ENCODE measurements at regions not wholly inside any gene's neighbourhood (a gene's known extent, or its start where the extent isn't known, plus 50 kb on each side); places are given as distances from the start of the nearest gene placed in this dataset.

DNA sequence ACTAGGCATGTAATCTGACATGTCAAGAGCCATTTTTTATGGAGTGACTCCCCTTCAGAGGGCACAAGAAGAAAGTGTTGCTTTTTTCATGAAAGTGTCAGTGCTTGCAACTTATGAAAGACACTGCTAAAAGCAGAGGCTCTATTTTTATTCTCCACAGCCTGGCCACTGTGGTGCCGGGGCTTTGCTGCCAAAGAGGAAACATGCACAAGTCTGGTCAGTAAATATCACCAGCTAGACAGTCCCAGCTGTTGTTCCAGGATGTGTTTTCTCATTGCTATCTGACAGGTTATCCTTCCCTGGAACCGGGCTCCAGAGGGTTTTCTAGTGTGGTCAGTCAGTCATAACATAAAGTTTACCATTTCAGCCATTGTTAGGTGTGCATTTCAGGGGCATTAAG lies 180.7 kb upstream of the PITRM1 start:
- peak overlapping the region; percentile 19 for H3K27ac Mint-ChIP-seq
- H3K4me3 Mint-ChIP-seq, result no peak overlapping the region
- no peak for TF ChIP-seq EZH2phosphoT487 (IDR thresholded peaks at IDR 0.05)
- no peak for TF ChIP-seq EZH2 (IDR thresholded peaks at IDR 0.05)
- TF ChIP-seq, protein P1, sequence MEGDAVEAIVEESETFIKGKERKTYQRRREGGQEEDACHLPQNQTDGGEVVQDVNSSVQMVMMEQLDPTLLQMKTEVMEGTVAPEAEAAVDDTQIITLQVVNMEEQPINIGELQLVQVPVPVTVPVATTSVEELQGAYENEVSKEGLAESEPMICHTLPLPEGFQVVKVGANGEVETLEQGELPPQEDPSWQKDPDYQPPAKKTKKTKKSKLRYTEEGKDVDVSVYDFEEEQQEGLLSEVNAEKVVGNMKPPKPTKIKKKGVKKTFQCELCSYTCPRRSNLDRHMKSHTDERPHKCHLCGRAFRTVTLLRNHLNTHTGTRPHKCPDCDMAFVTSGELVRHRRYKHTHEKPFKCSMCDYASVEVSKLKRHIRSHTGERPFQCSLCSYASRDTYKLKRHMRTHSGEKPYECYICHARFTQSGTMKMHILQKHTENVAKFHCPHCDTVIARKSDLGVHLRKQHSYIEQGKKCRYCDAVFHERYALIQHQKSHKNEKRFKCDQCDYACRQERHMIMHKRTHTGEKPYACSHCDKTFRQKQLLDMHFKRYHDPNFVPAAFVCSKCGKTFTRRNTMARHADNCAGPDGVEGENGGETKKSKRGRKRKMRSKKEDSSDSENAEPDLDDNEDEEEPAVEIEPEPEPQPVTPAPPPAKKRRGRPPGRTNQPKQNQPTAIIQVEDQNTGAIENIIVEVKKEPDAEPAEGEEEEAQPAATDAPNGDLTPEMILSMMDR (IDR thresholded peaks at IDR 0.05), result no peak
- H3K4me1 Mint-ChIP-seq, result peaks cover 4% of the 10 kb centered on the region
- H3K79me2 ChIP-seq (ENCODE audit: low read depth), result no peaks in the 10 kb centered on the region
- H3K9me3 ChIP-seq (ENCODE audit: low read depth), result no peaks in the 10 kb centered on the region
- no peaks in the 10 kb centered on the region for H3F3A ChIP-seq (ENCODE audit: low read depth)
- H3K27me3 ChIP-seq, result no peaks in the 10 kb centered on the region
- H3K27ac ChIP-seq, result no peak overlapping the region
- H3K9me3 Mint-ChIP-seq, result peaks cover 11% of the 10 kb centered on the region
- no peak overlapping the region for H3K4me2 ChIP-seq
- no peaks in the 10 kb centered on the region for H3K4me1 ChIP-seq
- H2AFZ ChIP-seq (replicated peaks), result no peak overlapping the region
- no peak for DNase-seq (ENCODE audit: low spot score)
- no peak overlapping the region for H3K4me3 ChIP-seq
- no peaks in the 10 kb centered on the region for H3K36me3 ChIP-seq
- H3K27me3 Mint-ChIP-seq (ENCODE audit: insufficient read depth, low read depth), result peaks cover 2% of the 10 kb centered on the region
- no peaks in the 10 kb centered on the region for H4K20me1 ChIP-seq (ENCODE audit: low read depth)
- no peak overlapping the region for H3K9ac ChIP-seq
- no peaks in the 10 kb centered on the region for H3K36me3 Mint-ChIP-seq

DNA sequence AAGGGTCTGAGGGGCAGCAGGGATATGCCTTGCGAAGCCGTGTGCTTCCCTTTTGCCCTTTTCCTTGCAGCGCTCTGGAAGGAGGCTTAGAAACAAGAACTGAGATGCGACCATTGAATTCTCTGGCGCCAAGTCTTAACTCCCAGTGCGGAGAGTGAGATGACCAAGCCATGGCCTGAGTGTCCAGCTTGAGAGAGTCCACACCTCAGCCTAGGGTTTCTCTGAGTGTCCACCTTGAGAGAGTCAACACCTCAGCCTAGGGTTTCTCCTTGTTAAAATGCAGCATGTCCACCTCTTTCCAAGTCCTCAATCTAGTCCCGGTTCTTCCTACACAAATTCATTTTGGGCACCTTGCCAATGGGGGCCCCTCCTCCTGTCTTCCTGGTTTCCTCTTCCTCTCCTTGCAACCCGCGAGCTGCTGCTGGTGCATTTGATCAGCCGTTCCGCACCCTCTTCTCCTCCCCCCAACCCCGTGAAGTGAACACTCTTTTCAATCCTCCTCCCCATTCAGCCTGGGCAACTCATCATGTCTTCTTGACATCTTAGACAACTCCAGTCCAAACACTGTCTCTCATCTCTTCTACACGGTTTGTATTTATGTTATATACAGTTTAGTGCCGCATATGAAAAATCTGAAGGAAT lies 178.2 kb upstream of the PITRM1 start:
- Histone ChIP-seq H3K36me3 (no peaks in the 10 kb centered on the region), H3K27me3 (no peaks in the 10 kb centered on the region), H3K79me2 (ENCODE audit: low read depth) (no peaks in the 10 kb centered on the region), H3K27ac (no peak overlapping the region), H3K4me3 (no peak overlapping the region), H2AFZ (replicated peaks) (no peak overlapping the region), H4K20me1 (ENCODE audit: low read depth) (no peaks in the 10 kb centered on the region), H3F3A (ENCODE audit: low read depth) (no peaks in the 10 kb centered on the region), H3K9me3 (ENCODE audit: low read depth) (no peaks in the 10 kb centered on the region), H3K9ac (no peak overlapping the region), H3K4me1 (no peaks in the 10 kb centered on the region), H3K4me2 (no peak overlapping the region)
- no peak overlapping the region for H3K4me3 Mint-ChIP-seq
- H3K27me3 Mint-ChIP-seq (ENCODE audit: insufficient read depth, low read depth), result peaks cover 8% of the 10 kb centered on the region
- DNase-seq (ENCODE audit: low spot score), result no peak
- peaks cover 20% of the 10 kb centered on the region for H3K4me1 Mint-ChIP-seq
- TF ChIP-seq EZH2 (IDR thresholded peaks at IDR 0.05) (no peak), EZH2phosphoT487 (IDR thresholded peaks at IDR 0.05) (no peak)
- TF ChIP-seq, protein P1 (IDR thresholded peaks at IDR 0.05), result no peak
- no peak overlapping the region for H3K27ac Mint-ChIP-seq
- no peaks in the 10 kb centered on the region for H3K36me3 Mint-ChIP-seq
- H3K9me3 Mint-ChIP-seq, result peaks cover 13% of the 10 kb centered on the region

DNA sequence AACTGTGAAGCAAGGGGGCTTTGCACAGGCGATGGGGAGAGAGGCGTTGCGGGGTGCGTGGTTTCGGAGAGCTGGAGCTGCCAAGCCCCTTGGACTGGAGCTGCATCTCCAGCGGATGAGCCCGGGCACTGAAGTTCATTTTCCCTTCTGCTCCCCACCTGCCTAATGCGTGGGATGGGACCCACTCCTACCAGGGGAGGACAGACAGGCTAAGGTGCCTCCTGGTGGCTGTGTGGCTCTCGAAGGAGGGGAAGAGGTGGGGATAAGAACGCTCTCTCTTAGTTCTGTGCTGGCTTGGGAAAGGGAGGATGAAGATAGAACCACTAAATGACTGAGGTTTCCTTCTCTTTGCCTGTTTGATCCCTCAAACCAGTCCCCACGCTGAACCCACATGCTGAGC lies 177.6 kb upstream of the PITRM1 start:
- Mint-ChIP-seq H3K36me3 (no peaks in the 10 kb centered on the region), H3K9me3 (peaks cover 13% of the 10 kb centered on the region), H3K27ac (no peak overlapping the region), H3K4me1 (peaks cover 20% of the 10 kb centered on the region), H3K4me3 (no peak overlapping the region), H3K27me3 (ENCODE audit: insufficient read depth, low read depth) (peaks cover 11% of the 10 kb centered on the region)
- H3K4me2 ChIP-seq, result no peak overlapping the region
- no peaks in the 10 kb centered on the region for H3F3A ChIP-seq (ENCODE audit: low read depth)
- H3K79me2 ChIP-seq (ENCODE audit: low read depth), result no peaks in the 10 kb centered on the region
- H3K36me3 ChIP-seq, result no peaks in the 10 kb centered on the region
- no peak for TF ChIP-seq EZH2 (IDR thresholded peaks at IDR 0.05)
- TF ChIP-seq, protein P1 (IDR thresholded peaks at IDR 0.05), result no peak
- TF ChIP-seq EZH2phosphoT487 (IDR thresholded peaks at IDR 0.05), result no peak
- no peaks in the 10 kb centered on the region for H3K27me3 ChIP-seq
- no peak overlapping the region for H3K9ac ChIP-seq
- no peak overlapping the region for H3K27ac ChIP-seq
- no peaks in the 10 kb centered on the region for H4K20me1 ChIP-seq (ENCODE audit: low read depth)
- no peaks in the 10 kb centered on the region for H3K4me1 ChIP-seq
- no peak overlapping the region for H3K4me3 ChIP-seq
- H3K9me3 ChIP-seq (ENCODE audit: low read depth), result no peaks in the 10 kb centered on the region
- H2AFZ ChIP-seq (replicated peaks), result peak overlapping the region; percentile 5
- no peak for DNase-seq (ENCODE audit: low spot score)

Measured in neural progenitor cell (in vitro differentiated cells).